ENCODE measurements at regions not wholly inside any gene's neighbourhood (a gene's known extent, or its start where the extent isn't known, plus 50 kb on each side); places are given as distances from the start of the nearest gene placed in this dataset.
"Not testable (repeated sequence)": the region's sequence is repeated elsewhere in the genome, so short reads cannot be mapped to it uniquely, and the experiment has no call there.

GRCh38 chr5:164224772-164225171 lies 719.4 kb downstream of the MAT2B start:
- FAIRE-seq (no peak), DNase-seq (ENCODE audit: low spot score in 2 of 2) (no peak)

GRCh38 chr5:164230341-164230740 lies 724.9 kb downstream of the MAT2B start:
- DNase-seq (ENCODE audit: low spot score in 2 of 2) (no peak), FAIRE-seq (no peak)

GRCh38 chr5:164233791-164234190 lies 728.4 kb downstream of the MAT2B start:
- FAIRE-seq (no peak), DNase-seq (ENCODE audit: low spot score in 2 of 2) (no peak)

GRCh38 chr5:164234321-164234720 lies 728.9 kb downstream of the MAT2B start:
- FAIRE-seq (no peak), DNase-seq (ENCODE audit: low spot score in 2 of 2) (no peak)

- DNase-seq (ENCODE audit: low spot score in 2 of 2) (no peak), FAIRE-seq (no peak)
These were observed 730.0 kb downstream of the MAT2B start for GRCh38 chr5:164235300-164235891.

GRCh38 chr5:164237486-164237885 lies 732.1 kb downstream of the MAT2B start:
- FAIRE-seq: no peak
- no peak for DNase-seq (ENCODE audit: low spot score in 2 of 2)

- FAIRE-seq; DNase-seq (ENCODE audit: low spot score in 2 of 2): not testable (repeated sequence)
These were observed 746.4 kb downstream of the MAT2B start for GRCh38 chr5:164251781-164252180.

GRCh38 chr5:164253764-164254163 lies 748.3 kb downstream of the MAT2B start:
- no peak for FAIRE-seq
- no peak for DNase-seq (ENCODE audit: low spot score in 2 of 2)

GRCh38 chr5:164255598-164256213 lies 750.3 kb downstream of the MAT2B start:
- DNase-seq (ENCODE audit: low spot score in 2 of 2): no peak
- no peak for FAIRE-seq

- no peak for DNase-seq (ENCODE audit: low spot score in 2 of 2)
- no peak for FAIRE-seq
These were observed 750.9 kb downstream of the MAT2B start for GRCh38 chr5:164256351-164256750.

- no peak for DNase-seq (ENCODE audit: low spot score in 2 of 2)
- FAIRE-seq: no peak
These were observed 751.5 kb downstream of the MAT2B start for GRCh38 chr5:164256954-164257353.

GRCh38 chr5:164265566-164265965 lies 760.1 kb downstream of the MAT2B start:
- no peak for FAIRE-seq
- DNase-seq (ENCODE audit: low spot score in 2 of 2): no peak

- DNase-seq (ENCODE audit: low spot score in 2 of 2): no peak
These were observed 761.2 kb downstream of the MAT2B start for GRCh38 chr5:164266571-164266970.

GRCh38 chr5:164277720-164278119 lies 772.3 kb downstream of the MAT2B start:
- FAIRE-seq: no peak
- DNase-seq (ENCODE audit: low spot score in 2 of 2): peak in 1 of 2 donors; percentile 1

More at GRCh38 chr5:164266571-164266970, 761.2 kb downstream of the MAT2B start:
- FAIRE-seq: no peak

- DNase-seq (ENCODE audit: low spot score in 2 of 2) (no peak), FAIRE-seq (no peak)
These were observed 784.1 kb downstream of the MAT2B start for GRCh38 chr5:164289526-164289925.

GRCh38 chr5:164296603-164297080 lies 791.2 kb downstream of the MAT2B start:
- DNase-seq (ENCODE audit: low spot score in 2 of 2) (no peak), FAIRE-seq (no peak)

GRCh38 chr5:164298165-164298564 lies 792.7 kb downstream of the MAT2B start:
- no peak for DNase-seq (ENCODE audit: low spot score in 2 of 2)

GRCh38 chr5:164300295-164300694 lies 794.9 kb downstream of the MAT2B start:
- no peak for DNase-seq (ENCODE audit: low spot score in 2 of 2)
- FAIRE-seq: no peak

More at GRCh38 chr5:164298165-164298564, 792.7 kb downstream of the MAT2B start:
- FAIRE-seq: no peak

- DNase-seq (ENCODE audit: low spot score in 2 of 2) (no peak), FAIRE-seq (peak; percentile 78)
These were observed 795.7 kb downstream of the MAT2B start for GRCh38 chr5:164301136-164301535.

GRCh38 chr5:164301708-164302107 lies 796.3 kb downstream of the MAT2B start:
- no peak for DNase-seq (ENCODE audit: low spot score in 2 of 2)
- no peak for FAIRE-seq

GRCh38 chr5:164302533-164303235 lies 797.3 kb downstream of the MAT2B start:
- DNase-seq (ENCODE audit: low spot score in 2 of 2) (no peak), FAIRE-seq (no peak)

All from frontal cortex (tissue), 3 donors.